Skin epidermis (tissue), 12 donors: ENCODE measurements at regions not wholly inside any gene's neighbourhood (a gene's known extent, or its start where the extent isn't known, plus 50 kb on each side); places are given as distances from the start of the nearest gene placed in this dataset.

Experiments
- H3K27ac ChIP-seq, 21 experiments: fragments of 200-600 bp; sonication (generic) in 11 of 21; one replicate each; pipeline ENCODE4 v1.5.0; 2020; ENCODE audit warnings: mild to moderate bottlenecking in 3 of 21, inconsistent platforms in 2 of 21, moderate library complexity in 2 of 21
- H3K4me3 ChIP-seq, 7 experiments: fragments of 200-600 bp; sonication (generic) in 2 of 7; one replicate each; pipeline ENCODE4 v1.5.0; 2020; ENCODE audit warnings: inconsistent platforms in 2 of 7, mild to moderate bottlenecking in 2 of 7, moderate library complexity in 1 of 7

- H3K27ac ChIP-seq, result no peak overlapping the region
- no peak overlapping the region for H3K4me3 ChIP-seq
Measured at GRCh38 chr12:47020211-47020821, 59.1 kb upstream of the PCED1B start.

- no peak overlapping the region for H3K4me3 ChIP-seq
Measured at GRCh38 chr12:47021298-47021697, 58.1 kb upstream of the PCED1B start.

DNA sequence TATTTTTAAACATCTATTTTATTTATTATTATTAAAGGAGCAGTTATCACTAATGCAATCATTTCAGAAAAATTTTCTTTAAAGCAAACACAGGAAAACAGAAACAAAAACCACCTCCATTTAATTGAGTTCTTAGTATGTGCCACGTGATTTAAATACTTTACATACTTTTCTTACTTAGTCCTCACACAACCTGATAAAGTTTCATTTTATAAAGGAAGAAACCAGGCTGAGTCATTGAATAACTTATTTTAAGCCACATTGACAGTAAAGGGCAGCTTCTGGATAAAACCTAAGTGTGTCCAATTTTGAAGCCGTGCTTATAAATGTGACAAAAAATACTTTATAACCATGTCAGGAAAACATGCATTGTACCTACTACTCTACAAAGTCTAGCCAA is 57.1 kb upstream of the PCED1B start:
- no peak overlapping the region for H3K27ac ChIP-seq
- H3K4me3 ChIP-seq, result no peak overlapping the region

More at GRCh38 chr12:47021298-47021697, 58.1 kb upstream of the PCED1B start:
- H3K27ac ChIP-seq, result no peak overlapping the region

DNA sequence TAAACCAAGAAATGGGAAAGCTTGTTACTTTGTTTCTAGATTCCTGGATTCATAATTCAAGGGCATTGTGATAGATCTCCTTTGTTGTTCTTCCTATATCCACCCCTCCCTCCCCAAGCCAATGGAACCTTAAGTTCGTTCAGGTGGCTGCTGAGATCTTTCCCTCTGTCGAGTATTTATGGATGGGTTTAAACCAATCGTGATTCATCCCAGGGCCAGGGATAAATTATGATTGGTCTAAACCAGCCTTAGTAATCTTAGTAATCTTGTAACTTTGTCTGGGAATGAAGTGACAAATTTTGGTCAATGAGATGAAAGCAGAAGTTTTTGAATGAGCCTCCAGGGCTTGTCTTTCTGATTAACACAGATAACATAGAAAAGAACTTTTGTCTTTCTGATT is 56.1 kb upstream of the PCED1B start:
- no peak overlapping the region for H3K27ac ChIP-seq
- H3K4me3 ChIP-seq, result no peak overlapping the region

DNA sequence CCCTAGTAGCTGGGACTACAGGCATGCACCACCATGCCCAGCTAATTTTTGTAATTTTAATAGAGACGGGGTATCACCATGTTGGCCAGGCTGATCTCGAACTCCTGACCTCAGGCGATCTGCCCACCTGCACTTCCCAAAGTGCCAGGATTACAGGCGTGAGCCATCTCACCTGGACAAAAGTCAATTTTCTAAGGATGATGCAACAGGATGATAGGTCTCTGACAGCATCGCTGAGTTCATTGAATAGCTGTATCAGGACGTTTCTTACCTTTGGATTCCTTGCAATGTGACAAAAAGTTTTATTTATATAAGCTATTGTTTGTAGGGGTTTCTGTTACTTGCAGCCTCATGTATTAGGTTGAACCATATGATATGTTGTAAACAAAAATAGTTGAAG is 55.5 kb upstream of the PCED1B start:
- Histone ChIP-seq H3K4me3 (no peak overlapping the region), H3K27ac (no peak overlapping the region)

DNA sequence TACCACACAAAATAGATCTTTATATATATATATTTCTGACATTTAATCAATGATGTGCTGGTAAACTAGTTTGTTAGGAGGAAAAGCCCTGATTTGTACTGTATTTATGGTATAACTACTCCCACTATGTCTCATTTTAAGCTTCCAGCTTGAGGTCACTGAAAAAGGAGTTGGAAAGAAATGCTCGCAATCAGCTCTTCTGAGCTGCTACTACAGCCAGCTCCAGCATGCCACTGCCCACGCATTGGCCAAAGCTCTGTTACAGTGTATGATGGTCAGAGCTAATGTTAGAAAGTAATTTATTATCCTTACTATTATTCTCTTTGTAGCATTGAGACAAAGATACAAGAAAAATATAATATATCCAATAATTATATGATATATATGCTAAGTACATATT is 55.0 kb upstream of the PCED1B start:
- Histone ChIP-seq H3K27ac (no peak overlapping the region), H3K4me3 (no peak overlapping the region)

- no peak overlapping the region for H3K27ac ChIP-seq
Measured at GRCh38 chr12:47025349-47025748, 54.1 kb upstream of the PCED1B start.

DNA sequence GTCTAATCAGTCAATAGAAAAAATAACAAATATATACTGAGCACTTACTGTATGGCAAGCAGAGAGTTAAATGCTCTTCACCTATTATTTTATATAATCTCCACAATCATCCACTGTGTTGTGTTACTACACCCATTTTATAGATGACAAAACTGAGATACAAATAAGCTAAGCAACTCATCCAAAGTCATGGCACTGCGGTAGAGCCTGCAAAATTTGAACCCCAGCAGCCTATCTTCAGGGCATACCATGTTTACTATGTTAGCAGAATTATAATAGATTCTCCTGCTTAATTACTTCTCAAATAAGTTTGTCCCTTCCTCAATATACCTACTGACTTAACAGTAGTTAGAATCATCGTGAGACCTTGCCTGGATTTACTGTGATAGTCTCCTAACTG is 53.6 kb upstream of the PCED1B start:
- H3K27ac ChIP-seq, result no peak overlapping the region
- no peak overlapping the region for H3K4me3 ChIP-seq

More at GRCh38 chr12:47025349-47025748, 54.1 kb upstream of the PCED1B start:
- no peak overlapping the region for H3K4me3 ChIP-seq

- H3K4me3 ChIP-seq, result no peak overlapping the region
- H3K27ac ChIP-seq, result no peak overlapping the region
Measured at GRCh38 chr12:47026291-47026690, 53.1 kb upstream of the PCED1B start.
